Tibial nerve (tissue), 3 donors: ENCODE measurements at regions not wholly inside any gene's neighbourhood (a gene's known extent, or its start where the extent isn't known, plus 50 kb on each side); places are given as distances from the start of the nearest gene placed in this dataset.
"Not testable (repeated sequence)": the region's sequence is repeated elsewhere in the genome, so short reads cannot be mapped to it uniquely, and the experiment has no call there.

Source experiments
- POLR2A ChIP-seq, 2 donors: fragments of 450-650 bp; IDR thresholded peaks; one replicate each; pipeline ENCODE4 v1.6.1; 2017; ENCODE audit warnings: antibody characterized with exemption in 2 of 2, mild to moderate bottlenecking in 2 of 2, moderate library complexity in 2 of 2
- TF ChIP-seq, protein P1 (sequence below), 5 experiments: fragments of 200-600 bp in 3 of 5; fragments of 450-650 bp in 2 of 5; sonication (generic) in 3 of 5; IDR thresholded peaks; one replicate each; pipeline ENCODE4 v1.5.1; 2016 to 2019; ENCODE audit warnings: antibody characterized with exemption in 5 of 5, mild to moderate bottlenecking in 3 of 5, moderate library complexity in 2 of 5

DNA sequence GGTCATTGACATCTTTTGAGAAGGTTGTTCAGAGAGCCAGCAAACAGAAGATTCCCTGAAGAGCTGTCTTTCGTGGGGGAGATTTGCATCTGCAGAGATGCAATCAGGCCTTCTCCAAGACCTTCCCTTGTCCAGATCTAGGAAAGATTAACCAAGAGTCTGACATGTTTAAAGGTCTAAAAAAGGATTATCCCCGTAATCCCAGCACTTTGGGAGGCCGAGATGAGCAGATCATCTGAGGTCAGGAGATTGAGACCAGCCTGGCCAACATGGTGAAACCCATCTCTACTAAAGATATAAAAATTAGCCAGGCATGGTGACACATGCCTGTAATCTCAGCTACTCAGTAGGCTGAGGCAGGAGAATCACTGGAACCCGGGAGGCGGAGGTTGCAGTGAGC is 169.6 kb upstream of the IRF2BP2 start:
- TF ChIP-seq, protein P1, sequence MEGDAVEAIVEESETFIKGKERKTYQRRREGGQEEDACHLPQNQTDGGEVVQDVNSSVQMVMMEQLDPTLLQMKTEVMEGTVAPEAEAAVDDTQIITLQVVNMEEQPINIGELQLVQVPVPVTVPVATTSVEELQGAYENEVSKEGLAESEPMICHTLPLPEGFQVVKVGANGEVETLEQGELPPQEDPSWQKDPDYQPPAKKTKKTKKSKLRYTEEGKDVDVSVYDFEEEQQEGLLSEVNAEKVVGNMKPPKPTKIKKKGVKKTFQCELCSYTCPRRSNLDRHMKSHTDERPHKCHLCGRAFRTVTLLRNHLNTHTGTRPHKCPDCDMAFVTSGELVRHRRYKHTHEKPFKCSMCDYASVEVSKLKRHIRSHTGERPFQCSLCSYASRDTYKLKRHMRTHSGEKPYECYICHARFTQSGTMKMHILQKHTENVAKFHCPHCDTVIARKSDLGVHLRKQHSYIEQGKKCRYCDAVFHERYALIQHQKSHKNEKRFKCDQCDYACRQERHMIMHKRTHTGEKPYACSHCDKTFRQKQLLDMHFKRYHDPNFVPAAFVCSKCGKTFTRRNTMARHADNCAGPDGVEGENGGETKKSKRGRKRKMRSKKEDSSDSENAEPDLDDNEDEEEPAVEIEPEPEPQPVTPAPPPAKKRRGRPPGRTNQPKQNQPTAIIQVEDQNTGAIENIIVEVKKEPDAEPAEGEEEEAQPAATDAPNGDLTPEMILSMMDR (IDR thresholded peaks at IDR 0.05), result not testable (repeated sequence)
- TF ChIP-seq POLR2A (IDR thresholded peaks at IDR 0.05), result not testable (repeated sequence)
